GM23338 (cell line): ENCODE measurements at regions not wholly inside any gene's neighbourhood (a gene's known extent, or its start where the extent isn't known, plus 50 kb on each side); places are given as distances from the start of the nearest gene placed in this dataset.

Experiments used
- ATAC-seq: fragments of 200-7000 bp; cut with Tn5 transposase; 3 replicates; pipeline ENCODE4 v1.9.1; 2020
- DNase-seq: peaks from one replicate; pipeline ENCODE4 v3.0.0-alpha.2; 2015; ENCODE audit warnings: low spot score
- H2AFZ ChIP-seq: fragments of 200-600 bp; sonication (generic); 2 replicates; pipeline ENCODE4 v1.8.0; 2016; ENCODE audit warnings: antibody characterized with exemption, mild to moderate bottlenecking, moderate library complexity
- H3F3A ChIP-seq: fragments of 200-600 bp; sonication (generic); replicated peaks from 2 replicates; pipeline ENCODE4 v1.8.0; 2017; ENCODE audit warnings: antibody characterized with exemption, mixed run types, low read depth
- H3K27ac ChIP-seq: fragments of 200-600 bp; sonication (generic); 2 replicates; pipeline ENCODE4 v1.6.1; 2016; ENCODE audit warnings: low read depth
- H3K27me3 ChIP-seq: fragments of 200-600 bp; sonication (generic); 2 replicates; pipeline ENCODE4 v1.8.0; 2016; ENCODE audit warnings: mild to moderate bottlenecking, mixed run types, moderate library complexity; ENCODE audit not compliant: insufficient read depth
- H3K36me3 ChIP-seq: fragments of 200-600 bp; sonication (generic); 2 replicates; pipeline ENCODE4 v1.8.0; 2016; ENCODE audit warnings: mild to moderate bottlenecking; ENCODE audit not compliant: insufficient read depth
- H3K4me1 ChIP-seq: fragments of 200-600 bp; sonication (generic); 2 replicates; pipeline ENCODE4 v1.8.0; 2016; ENCODE audit warnings: mild to moderate bottlenecking, moderate library complexity; ENCODE audit not compliant: insufficient read depth
- H3K4me2 ChIP-seq: fragments of 200-600 bp; sonication (generic); 2 replicates; pipeline ENCODE4 v1.7.1; 2017; ENCODE audit warnings: mixed run types
- H3K4me3 ChIP-seq: fragments of 200-600 bp; sonication (generic); 2 replicates; pipeline ENCODE4 v1.6.1; 2016; ENCODE audit warnings: mixed run types
- H3K79me2 ChIP-seq: fragments of 200-600 bp; sonication (generic); replicated peaks from 2 replicates; pipeline ENCODE4 v1.8.0; 2017; ENCODE audit warnings: mild to moderate bottlenecking; ENCODE audit not compliant: insufficient read depth
- H3K9me2 ChIP-seq: fragments of 200-600 bp; sonication (generic); 2 replicates; pipeline ENCODE4 v1.8.0; 2017; ENCODE audit not compliant: insufficient read depth
- H4K20me1 ChIP-seq: fragments of 200-600 bp; sonication (generic); replicated peaks from 2 replicates; pipeline ENCODE4 v1.8.0; 2017; ENCODE audit warnings: mild to moderate bottlenecking; ENCODE audit not compliant: insufficient read depth
- H3K27ac Mint-ChIP-seq: 2 replicates; pipeline ENCODE4 v1.8.0; 2020; ENCODE audit warnings: inconsistent platforms, mild to moderate bottlenecking, moderate library complexity, mixed read lengths
- H3K27me3 Mint-ChIP-seq: 3 replicates; pipeline ENCODE4 v1.8.0; 2022; ENCODE audit warnings: low read depth, mild to moderate bottlenecking, moderate library complexity, mixed read lengths, inconsistent platforms; ENCODE audit not compliant: insufficient read depth, poor library complexity
- H3K36me3 Mint-ChIP-seq: 3 replicates; pipeline ENCODE4 v1.8.0; 2021; ENCODE audit warnings: low read depth, mild to moderate bottlenecking, inconsistent platforms, moderate library complexity, mixed read lengths
- H3K4me1 Mint-ChIP-seq: 3 replicates; pipeline ENCODE4 v1.8.0; 2020; ENCODE audit warnings: mild to moderate bottlenecking, inconsistent platforms, mixed read lengths
- H3K4me3 Mint-ChIP-seq: 3 replicates; pipeline ENCODE4 v1.8.0; 2021; ENCODE audit warnings: moderate library complexity, mild to moderate bottlenecking, inconsistent platforms, mixed read lengths
- H3K9me3 Mint-ChIP-seq: 3 replicates; pipeline ENCODE4 v1.8.0; 2020; ENCODE audit warnings: moderate library complexity, mild to moderate bottlenecking, inconsistent platforms, mixed read lengths
- CREB1 ChIP-seq: fragments of 250-450 bp; sonication (Bioruptor Pico); IDR thresholded peaks from 2 replicates; pipeline ENCODE4 v1.5.0; 2020; ENCODE audit warnings: low read depth, mild to moderate bottlenecking, moderate library complexity
- CTCF ChIP-seq, 2 experiments: fragments of 200-600 bp in 1 of 2; sonication (generic) in 1 of 2; conservative IDR thresholded peaks; 2 replicates each; pipeline versions ENCODE4 v1.5.1 to v1.6.1; 2016 to 2017; ENCODE audit warnings: antibody characterized with exemption in 2 of 2, low read depth in 2 of 2, mild to moderate bottlenecking in 2 of 2, moderate library complexity in 1 of 2
- EZH2 ChIP-seq: fragments of 200-600 bp; sonication (generic); IDR thresholded peaks from one replicate; pipeline ENCODE4 v1.8.0; 2017; ENCODE audit warnings: antibody characterized with exemption, mild to moderate bottlenecking, low read depth; ENCODE audit not compliant: unreplicated experiment
- EZH2phosphoT487 ChIP-seq: fragments of 200-600 bp; sonication (generic); IDR thresholded peaks from one replicate; pipeline ENCODE4 v1.8.1; 2018; ENCODE audit warnings: antibody characterized with exemption; ENCODE audit not compliant: unreplicated experiment
- NANOG ChIP-seq: IDR thresholded peaks from 2 replicates; pipeline ENCODE4 v1.6.1; 2016; ENCODE audit warnings: antibody characterized with exemption, borderline replicate concordance
- POLR2AphosphoS5 ChIP-seq: IDR thresholded peaks from 2 replicates; pipeline ENCODE4 v1.6.1; 2016; ENCODE audit warnings: antibody characterized with exemption, low read depth
- REST ChIP-seq: IDR thresholded peaks from one replicate; pipeline ENCODE4 v1.6.1; 2018; ENCODE audit warnings: antibody characterized with exemption; ENCODE audit not compliant: unreplicated experiment
- STAT1 ChIP-seq: IDR thresholded peaks from one replicate; pipeline ENCODE4 v1.6.1; 2016; ENCODE audit warnings: antibody characterized with exemption; ENCODE audit not compliant: unreplicated experiment
- ZNF114 ChIP-seq: fragments of 250-450 bp; sonication (Bioruptor Pico); IDR thresholded peaks from 2 replicates; pipeline ENCODE4 v1.5.0; 2020; ENCODE audit warnings: mild to moderate bottlenecking, moderate library complexity
- ZNF331 ChIP-seq: fragments of 250-450 bp; sonication (Bioruptor Pico); IDR thresholded peaks from 2 replicates; pipeline ENCODE4 v1.5.0; 2020; ENCODE audit warnings: low read depth, mild to moderate bottlenecking, moderate library complexity
- ZNF462 ChIP-seq: fragments of 250-450 bp; sonication (Bioruptor Pico); IDR thresholded peaks from 2 replicates; pipeline ENCODE4 v1.5.0; 2020; ENCODE audit warnings: mild to moderate bottlenecking, moderate library complexity

- Mint-ChIP-seq H3K4me3 (no peak overlapping the region), H3K4me1 (peaks cover 14% of the 10 kb centered on the region), H3K27me3 (no peaks in the 10 kb centered on the region), H3K9me3 (peaks cover 15% of the 10 kb centered on the region), H3K36me3 (peaks cover 9% of the 10 kb centered on the region; the same call in 2 of the 3 replicates), H3K27ac (no peak overlapping the region)
- TF ChIP-seq NANOG (no peak), CREB1 (CRISPR knock-in tag) (no peak), ZNF331 (no peak), EZH2 (no peak), REST (no peak), EZH2phosphoT487 (no peak), ZNF114 (CRISPR knock-in tag) (no peak), STAT1 (no peak), ZNF462 (CRISPR knock-in tag) (no peak), CTCF (conservative IDR thresholded peaks at IDR 0.05; ENCODE audit: low read depth in 2 of 2) (no peak), POLR2AphosphoS5 (no peak)
- no peak overlapping the region for H3K4me3 ChIP-seq
- ATAC-seq (no peak), DNase-seq (no peak)
- no peaks in the 10 kb centered on the region for H3K79me2 ChIP-seq
- H3F3A ChIP-seq: no peaks in the 10 kb centered on the region
- no peak overlapping the region for H3K27ac ChIP-seq
- H3K27me3 ChIP-seq: no peaks in the 10 kb centered on the region
- H3K4me2 ChIP-seq: no peak overlapping the region
- no peaks in the 10 kb centered on the region for H3K36me3 ChIP-seq
- H3K9me2 ChIP-seq: no peaks in the 10 kb centered on the region
- no peaks in the 10 kb centered on the region for H3K4me1 ChIP-seq
- H4K20me1 ChIP-seq: no peaks in the 10 kb centered on the region
- H2AFZ ChIP-seq: no peak overlapping the region
These were observed 511.7 kb upstream of the CDIN1 start for GRCh38 chr15:36067483-36068274.
